ENCODE measurements at regions not wholly inside any gene's neighbourhood (a gene's known extent, or its start where the extent isn't known, plus 50 kb on each side); places are given as distances from the start of the nearest gene placed in this dataset.

DNA sequence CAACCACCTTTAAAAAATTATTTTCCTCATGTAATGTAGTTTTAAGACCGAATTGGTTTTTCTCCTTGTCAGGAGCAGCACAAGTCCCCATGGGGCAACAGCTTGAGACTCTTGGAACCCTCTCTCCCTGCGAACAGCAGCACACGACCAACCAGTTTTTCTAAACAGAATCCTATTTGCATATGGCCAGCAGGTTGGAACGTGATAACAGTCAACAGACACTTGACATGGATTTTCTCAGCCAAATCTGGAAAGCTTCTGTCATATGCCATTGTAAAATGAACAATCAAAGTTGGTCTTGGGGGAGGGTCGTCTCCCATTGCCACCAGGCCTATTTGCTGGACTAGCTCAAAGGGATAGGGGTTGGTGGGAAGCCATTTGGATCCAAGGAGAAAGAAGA is 1915.0 kb upstream of the FLRT2 start:
- H3K4me3 ChIP-seq: no peak overlapping the region
- Mint-ChIP-seq H3K36me3 (ENCODE audit: low read depth) (no peaks in the 10 kb centered on the region), H3K9me3 (no peaks in the 10 kb centered on the region; the same call in 2 of the 3 replicates), H3K27me3 (ENCODE audit: insufficient read depth, low read depth, poor library complexity) (no peaks in the 10 kb centered on the region), H3K27ac (no peak overlapping the region), H3K4me3 (no peak overlapping the region), H3K4me1 (no peaks in the 10 kb centered on the region)
- H3K4me1 ChIP-seq (ENCODE audit: insufficient read depth): no peaks in the 10 kb centered on the region; the same call in 1 of the 2 replicates
- DNase-seq (ENCODE audit: low spot score): no peak
- TF ChIP-seq, protein P1, sequence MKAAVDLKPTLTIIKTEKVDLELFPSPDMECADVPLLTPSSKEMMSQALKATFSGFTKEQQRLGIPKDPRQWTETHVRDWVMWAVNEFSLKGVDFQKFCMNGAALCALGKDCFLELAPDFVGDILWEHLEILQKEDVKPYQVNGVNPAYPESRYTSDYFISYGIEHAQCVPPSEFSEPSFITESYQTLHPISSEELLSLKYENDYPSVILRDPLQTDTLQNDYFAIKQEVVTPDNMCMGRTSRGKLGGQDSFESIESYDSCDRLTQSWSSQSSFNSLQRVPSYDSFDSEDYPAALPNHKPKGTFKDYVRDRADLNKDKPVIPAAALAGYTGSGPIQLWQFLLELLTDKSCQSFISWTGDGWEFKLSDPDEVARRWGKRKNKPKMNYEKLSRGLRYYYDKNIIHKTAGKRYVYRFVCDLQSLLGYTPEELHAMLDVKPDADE (IDR thresholded peaks at IDR 0.05): no peak
- TF ChIP-seq POLR2AphosphoS5 (IDR thresholded peaks at IDR 0.05; ENCODE audit: low read depth) (no peak), ZNF462 (CRISPR knock-in tag; IDR thresholded peaks at IDR 0.05) (no peak), ZNF331 (CRISPR knock-in tag; IDR thresholded peaks at IDR 0.05; ENCODE audit: low read depth) (no peak), JUNB (IDR thresholded peaks at IDR 0.05; ENCODE audit: unreplicated experiment) (no peak), NANOG (IDR thresholded peaks at IDR 0.05; ENCODE audit: borderline replicate concordance) (no peak), CREB1 (CRISPR knock-in tag; IDR thresholded peaks at IDR 0.05; ENCODE audit: low read depth) (no peak), EZH2phosphoT487 (IDR thresholded peaks at IDR 0.05; ENCODE audit: unreplicated experiment) (no peak), EZH2 (IDR thresholded peaks at IDR 0.05; ENCODE audit: low read depth, unreplicated experiment) (no peak), STAT1 (IDR thresholded peaks at IDR 0.05; ENCODE audit: unreplicated experiment) (no peak), REST (IDR thresholded peaks at IDR 0.05; ENCODE audit: unreplicated experiment) (no peak), ZNF114 (CRISPR knock-in tag; IDR thresholded peaks at IDR 0.05) (no peak)
- TF ChIP-seq, protein P2, sequence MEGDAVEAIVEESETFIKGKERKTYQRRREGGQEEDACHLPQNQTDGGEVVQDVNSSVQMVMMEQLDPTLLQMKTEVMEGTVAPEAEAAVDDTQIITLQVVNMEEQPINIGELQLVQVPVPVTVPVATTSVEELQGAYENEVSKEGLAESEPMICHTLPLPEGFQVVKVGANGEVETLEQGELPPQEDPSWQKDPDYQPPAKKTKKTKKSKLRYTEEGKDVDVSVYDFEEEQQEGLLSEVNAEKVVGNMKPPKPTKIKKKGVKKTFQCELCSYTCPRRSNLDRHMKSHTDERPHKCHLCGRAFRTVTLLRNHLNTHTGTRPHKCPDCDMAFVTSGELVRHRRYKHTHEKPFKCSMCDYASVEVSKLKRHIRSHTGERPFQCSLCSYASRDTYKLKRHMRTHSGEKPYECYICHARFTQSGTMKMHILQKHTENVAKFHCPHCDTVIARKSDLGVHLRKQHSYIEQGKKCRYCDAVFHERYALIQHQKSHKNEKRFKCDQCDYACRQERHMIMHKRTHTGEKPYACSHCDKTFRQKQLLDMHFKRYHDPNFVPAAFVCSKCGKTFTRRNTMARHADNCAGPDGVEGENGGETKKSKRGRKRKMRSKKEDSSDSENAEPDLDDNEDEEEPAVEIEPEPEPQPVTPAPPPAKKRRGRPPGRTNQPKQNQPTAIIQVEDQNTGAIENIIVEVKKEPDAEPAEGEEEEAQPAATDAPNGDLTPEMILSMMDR (conservative IDR thresholded peaks at IDR 0.05; ENCODE audit: low read depth in 2 of 2): no peak
- no peak for ATAC-seq
- H3K9me2 ChIP-seq (ENCODE audit: insufficient read depth): peaks cover 9% of the 10 kb centered on the region
- no peaks in the 10 kb centered on the region for H3F3A ChIP-seq (replicated peaks; ENCODE audit: low read depth)
- H3K27me3 ChIP-seq (ENCODE audit: insufficient read depth): no peaks in the 10 kb centered on the region
- H3K79me2 ChIP-seq (replicated peaks; ENCODE audit: insufficient read depth): no peaks in the 10 kb centered on the region
- H2AFZ ChIP-seq: no peak overlapping the region
- H4K20me1 ChIP-seq (replicated peaks; ENCODE audit: insufficient read depth): no peaks in the 10 kb centered on the region
- H3K4me2 ChIP-seq: no peak overlapping the region
- H3K27ac ChIP-seq (ENCODE audit: low read depth): no peak overlapping the region
- no peaks in the 10 kb centered on the region for H3K36me3 ChIP-seq (ENCODE audit: insufficient read depth)

Data from GM23338 (cell line).